GM12891 (cell line): ENCODE measurements at regions not wholly inside any gene's neighbourhood (a gene's known extent, or its start where the extent isn't known, plus 50 kb on each side); places are given as distances from the start of the nearest gene placed in this dataset.

Source experiments
- POLR2A ChIP-seq: IDR thresholded peaks from 2 replicates; pipeline ENCODE4 v1.6.1; 2011; ENCODE audit warnings: low read depth, low read length, control low read depth
- POLR2AphosphoS5 ChIP-seq: IDR thresholded peaks from 2 replicates; pipeline ENCODE4 v1.6.1; 2011; ENCODE audit warnings: low read depth, low read length, control low read depth
- SPI1 ChIP-seq: IDR thresholded peaks from 2 replicates; pipeline ENCODE4 v1.6.1; 2011; ENCODE audit warnings: low read depth, low read length, control low read depth
- TAF1 ChIP-seq: IDR thresholded peaks from 2 replicates; pipeline ENCODE4 v1.6.1; 2011; ENCODE audit warnings: low read depth, low read length, control low read depth

- no peak for TF ChIP-seq POLR2A
- no peak for TF ChIP-seq SPI1
- no peak for TF ChIP-seq POLR2AphosphoS5
- no peak for TF ChIP-seq TAF1
Measured at GRCh38 chr7:41877118-41877517, 174.2 kb upstream of the INHBA start.
